Gastrocnemius medialis (tissue), 4 donors: ENCODE measurements at regions not wholly inside any gene's neighbourhood (a gene's known extent, or its start where the extent isn't known, plus 50 kb on each side); places are given as distances from the start of the nearest gene placed in this dataset.

Source experiments
- POLR2A ChIP-seq, 2 donors: fragments of 450-650 bp; IDR thresholded peaks; one replicate each; pipeline ENCODE4 v1.6.1; 2017; ENCODE audit warnings: antibody characterized with exemption in 2 of 2, mild to moderate bottlenecking in 2 of 2, moderate library complexity in 2 of 2
- TF ChIP-seq, protein P1 (sequence below), 5 experiments: fragments of 450-650 bp in 3 of 5; fragments of 200-600 bp in 2 of 5; sonication (generic) in 2 of 5; IDR thresholded peaks in 4 of 5; conservative IDR thresholded peaks in 1 of 5; 1 replicate in 4 of 5; 2 replicates in 1 of 5; pipeline ENCODE4 v1.5.1; 2016 to 2019; ENCODE audit warnings: antibody characterized with exemption in 5 of 5, mild to moderate bottlenecking in 3 of 5, moderate library complexity in 3 of 5

DNA sequence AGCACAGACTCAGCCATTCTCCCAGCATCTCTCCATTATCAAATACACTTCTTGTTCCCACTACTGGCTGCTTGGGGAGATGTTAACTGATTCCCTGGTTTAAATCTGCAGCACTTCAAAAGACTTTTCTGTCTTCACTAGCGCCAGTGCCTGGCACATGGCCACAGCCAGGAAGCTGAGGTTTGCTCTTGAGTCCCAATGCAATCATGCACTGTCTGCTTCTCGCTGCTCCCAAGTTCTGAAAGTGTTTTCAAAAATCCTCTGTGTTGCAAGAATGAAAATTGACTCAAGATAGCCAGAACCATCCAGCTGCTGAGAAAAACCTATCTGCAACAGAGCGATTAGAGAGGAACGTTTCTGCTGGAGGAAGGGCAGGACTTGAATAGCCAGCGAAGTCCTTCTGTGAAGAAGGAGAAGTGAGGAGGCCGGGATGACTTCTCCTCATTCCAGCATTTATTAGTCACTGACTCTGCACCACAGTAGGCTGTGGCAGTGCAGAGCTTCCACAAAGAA, 358.4 kb upstream of the NR2F2 start:
- TF ChIP-seq, protein P1, sequence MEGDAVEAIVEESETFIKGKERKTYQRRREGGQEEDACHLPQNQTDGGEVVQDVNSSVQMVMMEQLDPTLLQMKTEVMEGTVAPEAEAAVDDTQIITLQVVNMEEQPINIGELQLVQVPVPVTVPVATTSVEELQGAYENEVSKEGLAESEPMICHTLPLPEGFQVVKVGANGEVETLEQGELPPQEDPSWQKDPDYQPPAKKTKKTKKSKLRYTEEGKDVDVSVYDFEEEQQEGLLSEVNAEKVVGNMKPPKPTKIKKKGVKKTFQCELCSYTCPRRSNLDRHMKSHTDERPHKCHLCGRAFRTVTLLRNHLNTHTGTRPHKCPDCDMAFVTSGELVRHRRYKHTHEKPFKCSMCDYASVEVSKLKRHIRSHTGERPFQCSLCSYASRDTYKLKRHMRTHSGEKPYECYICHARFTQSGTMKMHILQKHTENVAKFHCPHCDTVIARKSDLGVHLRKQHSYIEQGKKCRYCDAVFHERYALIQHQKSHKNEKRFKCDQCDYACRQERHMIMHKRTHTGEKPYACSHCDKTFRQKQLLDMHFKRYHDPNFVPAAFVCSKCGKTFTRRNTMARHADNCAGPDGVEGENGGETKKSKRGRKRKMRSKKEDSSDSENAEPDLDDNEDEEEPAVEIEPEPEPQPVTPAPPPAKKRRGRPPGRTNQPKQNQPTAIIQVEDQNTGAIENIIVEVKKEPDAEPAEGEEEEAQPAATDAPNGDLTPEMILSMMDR (IDR thresholded peaks at IDR 0.05 in 4 of 5, conservative IDR thresholded peaks at IDR 0.05 in 1 of 5), result no peak
- no peak for TF ChIP-seq POLR2A (IDR thresholded peaks at IDR 0.05)
